Stimulated activated CD8-positive, alpha-beta memory T cell treated with anti-CD3 and anti-CD28 coated beads, Interleukin-2, amount 100 ng/mL, for 48 hours (primary cell): ENCODE measurements at regions not wholly inside any gene's neighbourhood (a gene's known extent, or its start where the extent isn't known, plus 50 kb on each side); places are given as distances from the start of the nearest gene placed in this dataset.

Experiments
- DNase-seq, 2 donors: peaks; one replicate each; pipeline ENCODE4 v3.0.0-alpha.2; 2020; ENCODE audit warnings: low read depth in 2 of 2

DNA sequence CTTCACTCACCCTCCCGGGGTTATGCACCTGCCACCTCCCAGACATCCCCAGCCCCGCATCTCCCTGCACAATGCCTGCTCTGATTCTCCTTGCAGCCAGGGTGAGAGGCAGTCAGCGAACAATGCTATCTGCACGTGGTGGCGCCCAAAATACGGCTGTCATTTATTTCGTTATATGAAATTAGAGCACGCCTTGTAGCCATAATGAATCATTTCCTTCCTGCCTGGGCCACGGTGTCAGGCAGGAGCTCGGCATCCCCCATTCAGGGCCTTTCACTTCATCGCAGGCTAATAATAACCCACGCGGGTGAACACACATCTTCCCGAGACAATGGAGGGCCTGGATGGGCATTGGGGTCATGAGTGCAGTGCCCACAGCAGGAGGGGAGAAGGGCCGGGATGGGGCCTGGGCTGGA, 143.8 kb upstream of the ZNF507 start:
- no peak for DNase-seq

- DNase-seq: no peak
Observed at GRCh38 chr19:32202244-32202643, 143.2 kb upstream of the ZNF507 start.

GRCh38 chr19:32203161-32203560, 142.2 kb upstream of the ZNF507 start:
- DNase-seq: no peak

- no peak for DNase-seq
Observed at GRCh38 chr19:32206065-32206464, 139.3 kb upstream of the ZNF507 start.

DNA sequence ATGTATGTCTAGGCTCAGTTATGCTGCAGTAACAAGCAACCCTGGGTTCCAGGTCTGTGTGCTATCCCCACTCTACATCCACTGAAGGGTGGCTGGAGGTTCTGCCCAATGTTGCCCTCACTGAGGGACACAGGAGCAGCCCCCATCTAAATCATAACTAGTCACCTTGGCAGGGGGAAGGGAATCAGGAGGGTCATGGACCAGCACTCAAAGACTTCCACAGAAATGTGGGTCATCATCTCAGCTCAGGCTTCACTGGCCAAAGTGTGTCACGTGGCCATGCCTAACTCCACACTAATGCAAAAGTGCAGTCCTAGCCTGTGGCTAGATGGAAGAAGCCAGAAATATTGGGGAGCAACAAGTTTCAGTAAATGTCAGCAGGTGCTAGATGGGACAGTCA, 137.3 kb upstream of the ZNF507 start:
- no peak for DNase-seq

- no peak for DNase-seq
Observed at GRCh38 chr19:32219392-32219791, 126.0 kb upstream of the ZNF507 start.

GRCh38 chr19:32219881-32220472, 125.4 kb upstream of the ZNF507 start:
- no peak for DNase-seq

DNA sequence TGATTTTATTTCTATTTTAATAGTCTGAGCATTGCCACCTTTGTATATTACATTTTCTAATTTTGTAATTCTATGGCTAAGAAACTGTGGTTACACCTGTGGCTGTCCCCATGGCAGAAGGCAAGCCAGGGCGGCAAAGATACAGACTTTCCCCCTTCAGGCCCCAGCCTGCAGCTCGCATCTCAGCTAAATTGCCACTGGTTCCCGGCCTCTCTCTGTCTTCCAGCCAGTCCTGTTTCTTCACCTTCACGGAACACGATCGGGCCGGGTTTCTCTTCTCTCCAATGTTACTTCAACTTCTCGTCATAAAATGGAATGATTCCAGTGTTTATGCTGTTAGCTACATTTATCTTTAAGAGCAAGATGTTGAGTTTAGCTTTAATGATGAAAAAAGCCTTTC, 124.5 kb upstream of the ZNF507 start:
- DNase-seq: no peak

- DNase-seq: no peak
Observed at GRCh38 chr19:32222556-32222955, 122.9 kb upstream of the ZNF507 start.

DNA sequence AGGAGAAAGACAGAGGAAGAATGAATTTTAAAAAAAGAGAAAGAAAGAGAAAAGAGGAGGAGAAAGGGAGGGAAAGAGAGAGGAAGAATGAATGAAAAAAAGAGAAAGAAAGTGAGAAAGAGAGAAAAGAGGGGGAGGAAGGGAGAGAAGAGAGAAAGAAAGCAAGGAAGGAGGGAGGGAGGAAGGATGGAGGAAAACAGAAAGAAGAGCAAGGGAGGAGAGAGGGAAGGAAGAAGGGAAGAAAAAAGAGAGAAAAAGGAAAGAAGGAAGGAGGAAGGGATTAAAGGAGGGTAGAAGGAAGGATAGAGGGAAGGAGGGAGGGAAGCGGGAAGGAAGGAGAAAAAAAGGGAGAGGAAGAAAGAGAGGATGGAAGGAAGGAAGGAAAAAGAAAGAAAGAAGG, 122.3 kb upstream of the ZNF507 start:
- DNase-seq: no peak

DNA sequence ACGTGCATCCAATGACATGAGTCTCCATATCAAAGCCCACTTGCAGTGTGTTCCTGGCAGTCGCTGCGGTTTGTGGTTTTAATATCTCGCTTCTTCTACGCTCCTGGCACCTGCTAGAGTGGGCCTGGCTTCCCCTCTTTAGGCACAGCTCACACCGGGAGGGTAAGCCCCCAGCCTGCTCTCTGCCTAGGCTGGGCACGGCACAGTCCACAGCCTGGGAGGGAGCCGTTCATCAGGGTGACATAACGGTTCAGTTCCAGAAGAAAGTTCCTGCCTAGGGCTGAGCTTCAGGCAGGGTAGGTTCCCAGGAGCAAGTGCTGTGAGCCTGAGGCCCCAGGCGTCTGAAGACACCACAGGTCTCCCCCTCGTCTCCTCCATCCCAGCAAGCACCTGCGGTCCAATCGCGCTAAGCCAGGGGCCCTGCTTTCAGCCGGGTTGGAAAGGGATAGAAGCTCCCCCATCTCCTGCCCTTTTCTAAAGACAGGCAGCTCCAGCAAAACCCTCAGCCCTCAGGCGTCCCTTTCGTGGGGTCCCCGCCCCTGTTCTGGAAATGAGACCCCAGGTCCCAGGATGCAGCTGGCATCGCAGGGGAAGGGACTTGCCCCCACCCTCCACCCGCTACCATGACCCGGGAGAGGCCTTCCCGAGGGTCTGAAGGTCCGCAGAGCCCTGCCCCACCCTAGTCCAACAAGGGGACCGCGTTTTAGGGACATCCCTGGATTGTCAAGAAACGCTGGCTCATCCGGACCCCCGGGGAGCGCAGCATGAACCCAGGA, 121.6 kb upstream of the ZNF507 start:
- DNase-seq: no peak

DNA sequence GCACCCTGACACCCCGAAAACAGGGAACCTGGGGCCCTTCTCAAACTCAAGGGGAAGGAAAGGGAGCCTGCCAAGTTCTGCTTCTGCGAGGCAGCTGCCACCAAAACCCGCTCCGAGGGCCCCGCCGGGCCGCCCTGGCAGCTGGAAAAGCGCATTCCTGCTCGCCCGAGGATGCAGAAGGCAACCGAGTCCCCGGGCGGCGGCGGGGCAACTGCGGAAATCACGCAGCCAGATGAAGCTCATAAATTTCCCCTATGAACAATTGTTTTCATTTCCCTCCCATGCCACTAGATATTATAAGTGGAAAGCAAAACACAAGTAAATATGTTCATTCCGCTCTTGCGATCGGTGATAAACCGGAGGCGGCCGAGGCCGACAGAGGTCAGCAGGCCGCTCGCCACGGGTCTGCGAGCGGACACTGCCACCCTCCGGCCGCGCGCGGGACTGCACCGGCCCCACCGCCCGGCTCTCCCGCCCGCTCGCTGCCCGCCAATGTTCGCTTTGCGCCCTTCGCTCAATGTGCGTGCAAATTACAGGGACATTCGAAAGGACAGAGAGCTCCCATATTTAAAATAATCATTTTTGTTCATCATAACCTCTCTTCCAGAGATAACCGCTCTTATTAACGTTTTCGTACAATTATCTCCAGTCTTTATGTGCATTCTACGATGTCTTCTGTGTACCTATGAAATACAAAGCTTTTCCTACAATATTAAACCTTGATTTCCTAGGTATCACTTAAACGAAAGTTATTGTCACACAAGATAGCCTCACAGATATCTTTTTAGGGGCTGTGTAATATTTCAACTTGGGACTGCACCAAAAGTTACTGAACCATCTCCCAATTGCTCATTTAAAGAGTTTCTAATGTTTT, 120.8 kb upstream of the ZNF507 start:
- DNase-seq: peak; percentile 43 to 48

DNA sequence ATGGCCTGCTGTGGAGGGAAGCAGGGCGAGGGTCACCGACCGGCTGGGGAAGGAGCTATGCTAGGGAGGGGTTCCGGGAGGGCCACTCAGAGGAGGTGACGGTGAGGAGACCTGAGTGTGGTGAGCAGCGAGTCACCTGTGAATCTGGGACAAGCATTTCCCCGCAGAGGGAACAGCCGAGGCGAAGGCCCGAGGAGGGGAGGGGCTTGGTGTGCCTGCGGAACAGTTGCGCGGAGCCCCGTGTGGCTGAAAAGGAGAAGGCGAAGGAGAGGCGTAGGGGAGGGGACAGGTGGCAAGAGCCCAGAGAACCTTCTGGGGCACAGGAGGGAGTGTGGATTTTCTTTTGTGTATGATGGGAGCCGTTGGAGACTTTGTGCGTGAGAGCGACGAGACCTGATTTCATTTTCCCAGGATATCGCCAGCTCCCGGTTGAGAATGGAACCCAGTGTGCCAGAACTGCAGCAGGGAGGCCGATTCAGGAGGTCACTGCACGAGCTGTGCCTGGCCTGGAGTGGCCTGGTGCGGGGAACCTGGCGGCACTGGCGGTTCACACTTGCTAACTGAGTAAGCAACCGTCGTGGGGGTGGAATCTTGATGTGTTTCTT, 117.7 kb upstream of the ZNF507 start:
- no peak for DNase-seq

DNA sequence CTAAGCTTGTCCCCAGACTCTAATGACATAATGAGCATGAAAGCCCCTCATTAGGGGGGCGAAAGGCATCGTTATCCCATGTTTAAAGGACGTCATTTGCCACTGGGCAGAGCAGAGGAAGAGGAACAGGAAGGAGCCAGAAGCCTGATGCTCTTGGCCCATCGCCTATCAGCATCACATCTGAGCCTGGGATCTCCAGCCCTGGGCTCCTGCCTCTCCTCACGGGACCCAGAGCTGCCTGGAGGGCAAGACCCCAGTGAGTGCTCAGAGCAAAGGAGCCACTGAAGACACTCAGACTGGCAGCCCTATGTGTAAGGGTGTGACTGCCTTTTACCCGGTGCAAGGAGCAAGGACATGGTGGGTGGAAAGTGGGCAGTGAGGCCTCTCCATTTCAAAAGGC, 115.0 kb upstream of the ZNF507 start:
- DNase-seq: no peak

- no peak for DNase-seq
Observed at GRCh38 chr19:32231020-32231419, 114.4 kb upstream of the ZNF507 start.

GRCh38 chr19:32231691-32232090, 113.7 kb upstream of the ZNF507 start:
- no peak for DNase-seq

GRCh38 chr19:32232449-32232848, 113.0 kb upstream of the ZNF507 start:
- no peak for DNase-seq

DNA sequence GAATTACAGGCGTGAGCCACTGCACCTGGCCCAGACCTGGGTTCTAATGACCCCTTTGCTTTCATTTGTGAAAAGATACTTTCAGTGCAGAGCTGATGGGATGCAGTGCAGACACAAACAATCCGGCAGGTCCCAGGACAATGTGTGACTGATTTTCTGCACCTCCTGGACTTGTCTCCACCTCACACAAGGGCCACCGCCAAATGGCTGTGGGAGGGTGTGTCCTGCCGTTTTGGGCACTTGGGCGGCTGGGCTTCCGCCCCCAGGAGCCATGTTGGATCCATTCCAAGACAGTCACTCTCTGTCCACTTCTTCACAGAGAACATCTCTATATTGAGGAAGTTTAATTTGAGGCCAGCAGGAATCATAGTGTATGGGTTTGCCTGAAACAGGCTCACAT, 112.3 kb upstream of the ZNF507 start:
- no peak for DNase-seq

- no peak for DNase-seq
Observed at GRCh38 chr19:32233885-32234284, 111.5 kb upstream of the ZNF507 start.

DNA sequence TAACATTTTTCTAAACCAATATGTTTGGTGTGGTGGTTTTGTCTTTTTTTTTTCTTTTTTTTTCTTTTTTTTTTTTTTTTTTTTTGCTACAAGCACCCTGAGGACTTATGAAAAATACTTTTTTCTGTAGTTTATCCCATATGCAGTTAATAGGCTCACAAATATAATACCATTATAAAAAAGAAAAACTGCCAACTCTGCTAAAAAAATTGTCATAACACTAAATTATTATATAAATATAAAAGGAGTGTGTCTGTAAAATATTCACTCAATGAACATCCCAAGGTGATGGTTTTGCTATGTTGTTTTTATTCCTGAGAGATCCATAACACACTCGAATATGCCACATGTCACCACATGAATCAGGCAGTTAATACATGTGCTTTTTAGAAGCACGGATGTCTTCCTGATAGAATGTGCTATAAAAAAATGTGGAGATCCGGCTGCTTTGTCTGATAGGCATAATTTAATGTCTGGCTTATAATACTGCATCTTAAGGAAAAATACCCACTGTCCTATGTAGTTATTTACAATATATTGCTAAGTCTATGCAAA, 110.7 kb upstream of the ZNF507 start:
- no peak for DNase-seq

DNA sequence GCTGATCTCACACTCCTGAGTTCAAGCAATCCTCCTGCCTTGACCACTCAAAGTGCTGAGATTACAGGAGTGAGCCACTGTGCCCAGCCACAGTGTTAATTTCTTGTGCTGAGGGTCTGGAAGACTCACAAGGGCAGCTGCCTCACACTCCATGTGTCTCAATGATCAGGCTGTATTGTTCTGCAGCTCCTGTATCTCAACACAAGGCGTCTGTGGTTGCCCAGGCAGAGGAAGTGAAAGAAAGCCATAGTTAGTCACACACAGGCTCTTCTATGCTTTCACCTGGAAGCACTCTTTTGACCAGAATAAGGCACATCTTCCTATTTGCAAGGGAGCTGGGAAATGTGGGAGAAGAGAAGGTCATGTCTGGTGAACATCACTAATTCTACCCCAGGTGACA, 107.3 kb upstream of the ZNF507 start:
- no peak for DNase-seq

GRCh38 chr19:32240316-32240715, 105.1 kb upstream of the ZNF507 start:
- no peak for DNase-seq
